Central memory CD8-positive, alpha-beta T cell (primary cell): ENCODE measurements at regions not wholly inside any gene's neighbourhood (a gene's known extent, or its start where the extent isn't known, plus 50 kb on each side); places are given as distances from the start of the nearest gene placed in this dataset.
"Not testable (repeated sequence)": the region's sequence is repeated elsewhere in the genome, so short reads cannot be mapped to it uniquely, and the experiment has no call there.

Source experiments
- ATAC-seq: fragments of 150-1000 bp; cut with Tn5 transposase; replicated peaks from 2 replicates; pipeline ENCODE4 v1.10.0; 2022; ENCODE audit warnings: mild to moderate bottlenecking, moderate FRiP score, moderate number of reproducible peaks; ENCODE audit not compliant: poor library complexity, severe bottlenecking; ENCODE audit errors: extremely low read depth
- DNase-seq, 2 donors: peaks; one replicate each; pipeline ENCODE4 v3.0.0; 2021; ENCODE audit warnings: low spot score in 2 of 2
- H3K27ac Mint-ChIP-seq: one replicate; pipeline ENCODE4 v1.8.0; 2022; ENCODE audit warnings: low read depth, mild to moderate bottlenecking, moderate library complexity, mixed read lengths
- H3K27me3 Mint-ChIP-seq: one replicate; pipeline ENCODE4 v1.8.0; 2022; ENCODE audit warnings: mixed read lengths
- H3K36me3 Mint-ChIP-seq: one replicate; pipeline ENCODE4 v1.8.0; 2022; ENCODE audit warnings: mild to moderate bottlenecking, moderate library complexity, mixed read lengths; ENCODE audit not compliant: insufficient read depth
- H3K4me1 Mint-ChIP-seq: one replicate; pipeline ENCODE4 v1.8.0; 2022; ENCODE audit warnings: mixed read lengths
- H3K4me3 Mint-ChIP-seq: one replicate; pipeline ENCODE4 v1.8.0; 2022; ENCODE audit warnings: mild to moderate bottlenecking, moderate library complexity, mixed read lengths
- H3K9me3 Mint-ChIP-seq: one replicate; pipeline ENCODE4 v1.8.0; 2022; ENCODE audit warnings: mixed read lengths

DNA sequence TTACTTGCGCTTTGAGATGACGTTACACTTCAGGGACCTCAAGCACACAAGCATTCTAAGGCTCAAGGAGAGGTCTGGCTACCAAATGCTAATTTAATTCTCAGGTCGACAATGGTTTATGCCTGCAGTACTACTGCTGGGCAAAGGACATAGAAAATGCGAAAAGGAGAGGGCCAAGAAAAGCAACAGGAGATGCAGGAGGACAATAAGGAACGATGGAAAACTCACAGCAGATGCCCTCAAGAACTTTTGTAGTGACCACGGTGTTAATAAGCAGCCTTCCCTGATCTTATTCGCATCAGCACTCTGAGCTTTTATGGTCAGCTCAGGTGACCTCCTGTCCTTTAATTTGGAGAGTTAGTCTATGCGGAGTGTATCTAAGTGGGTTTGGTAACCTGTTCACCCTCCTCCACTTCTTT is 146.3 kb downstream of the GPR85 start:
- peaks cover 10% of the 10 kb centered on the region for H3K36me3 Mint-ChIP-seq
- H3K9me3 Mint-ChIP-seq: no peaks in the 10 kb centered on the region
- peak overlapping the region; percentile 85 for H3K27ac Mint-ChIP-seq
- ATAC-seq: no peak
- H3K4me3 Mint-ChIP-seq: peak overlapping the region; percentile 85
- peaks cover 31% of the 10 kb centered on the region for H3K4me1 Mint-ChIP-seq
- H3K27me3 Mint-ChIP-seq: peaks cover 5% of the 10 kb centered on the region
- DNase-seq: no peak

- H3K36me3 Mint-ChIP-seq: peaks cover 10% of the 10 kb centered on the region
Measured at GRCh38 chr7:112939574-112940313, 146.9 kb downstream of the GPR85 start.

GRCh38 chr7:112938863-112939573 is 147.6 kb downstream of the GPR85 start:
- peaks cover 10% of the 10 kb centered on the region for H3K36me3 Mint-ChIP-seq
- H3K4me1 Mint-ChIP-seq: peaks cover 43% of the 10 kb centered on the region
- DNase-seq (peak in 1 of 2 donors; percentile 14), ATAC-seq (peak; percentile 9)
- H3K4me3 Mint-ChIP-seq: peak overlapping the region; percentile 85
- H3K27me3 Mint-ChIP-seq: no peaks in the 10 kb centered on the region
- H3K9me3 Mint-ChIP-seq: no peaks in the 10 kb centered on the region
- H3K27ac Mint-ChIP-seq: peak overlapping the region; percentile 85

More at GRCh38 chr7:112939574-112940313, 146.9 kb downstream of the GPR85 start:
- Mint-ChIP-seq H3K4me1 (peaks cover 37% of the 10 kb centered on the region), H3K9me3 (no peaks in the 10 kb centered on the region), H3K27ac (peak overlapping the region; percentile 85), H3K27me3 (no peaks in the 10 kb centered on the region), H3K4me3 (peak overlapping the region; percentile 85)
- peak; percentile 97 to 98 for DNase-seq
- peak; percentile 97 for ATAC-seq

DNA sequence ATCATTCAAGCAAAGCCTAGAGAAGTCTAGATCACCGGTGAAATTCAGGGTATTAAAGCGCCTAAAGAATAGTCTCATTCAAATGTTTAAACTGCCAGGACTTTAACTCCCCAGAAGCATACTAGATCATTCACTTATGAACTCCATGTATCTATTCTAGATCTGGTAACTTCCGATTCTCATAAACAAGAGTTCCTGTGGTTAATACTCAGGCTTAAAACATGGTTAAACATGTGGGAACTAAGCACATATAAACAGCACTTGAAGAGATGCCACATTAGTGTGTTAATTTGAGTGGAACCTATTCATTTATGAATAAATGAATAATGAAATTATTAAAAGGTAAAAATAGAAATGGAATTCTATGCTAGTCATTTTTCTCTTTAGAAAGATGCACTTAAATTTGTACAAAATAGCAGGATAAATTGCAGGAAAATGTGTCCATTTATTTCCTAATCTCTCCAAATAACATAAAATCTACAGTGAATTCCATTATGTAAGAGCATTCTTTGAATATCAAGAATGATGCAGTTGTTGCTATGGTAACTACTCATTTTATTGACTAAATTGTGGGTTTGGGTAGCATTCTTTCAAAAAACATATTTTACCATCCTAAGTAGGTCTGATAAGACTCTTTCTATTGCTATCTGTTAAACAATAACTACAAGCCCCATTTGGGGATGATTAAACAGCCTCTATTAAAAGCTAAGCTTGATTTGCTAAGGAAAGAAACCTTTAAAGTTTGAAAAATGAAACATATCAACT is 147.6 kb upstream of the TMEM168 start:
- DNase-seq: no peak
- Mint-ChIP-seq H3K4me3 (peak overlapping the region; percentile 85), H3K27ac (no peak overlapping the region), H3K9me3 (no peaks in the 10 kb centered on the region), H3K4me1 (peaks cover 44% of the 10 kb centered on the region), H3K27me3 (no peaks in the 10 kb centered on the region), H3K36me3 (peaks cover 10% of the 10 kb centered on the region)
- no peak for ATAC-seq

DNA sequence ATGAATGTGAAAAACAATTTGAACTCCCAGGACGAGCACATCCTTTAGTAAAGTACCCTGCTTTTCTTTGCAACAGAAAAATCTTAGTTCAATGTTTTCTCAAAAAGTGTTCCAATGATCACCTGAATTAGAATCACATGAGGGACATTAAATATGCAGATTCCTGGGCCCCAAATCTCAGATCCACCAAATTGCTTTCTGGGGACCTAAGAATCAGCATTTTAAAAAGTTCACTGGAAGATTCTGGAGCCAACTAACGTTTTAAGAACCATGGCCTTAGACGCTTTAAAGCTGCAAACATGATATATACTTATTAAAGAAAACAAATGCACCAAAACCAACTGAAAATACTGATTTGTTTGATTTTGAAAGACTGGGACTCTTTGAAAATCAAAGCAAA is 143.4 kb upstream of the TMEM168 start:
- DNase-seq: no peak

DNA sequence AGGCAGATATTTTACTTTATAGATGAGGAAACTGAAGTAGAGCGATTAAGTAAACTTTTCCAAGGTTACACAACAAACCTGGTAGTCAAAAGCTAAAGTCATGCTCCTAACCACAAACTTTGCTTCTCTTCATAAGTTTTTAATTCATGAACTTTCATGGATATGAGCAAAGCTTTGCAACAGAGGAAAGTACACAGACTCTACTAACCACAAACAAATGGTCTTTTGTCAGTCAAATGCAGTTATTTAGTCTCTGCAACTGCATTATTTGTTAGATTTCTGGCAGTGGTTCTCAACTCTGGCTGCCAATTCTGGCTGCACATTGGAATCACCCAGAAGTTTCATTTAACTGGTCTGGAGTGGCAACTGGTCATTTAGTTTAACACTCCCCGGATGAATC is 140.6 kb upstream of the TMEM168 start:
- Mint-ChIP-seq H3K27me3 (no peaks in the 10 kb centered on the region), H3K4me3 (no peak overlapping the region), H3K9me3 (no peaks in the 10 kb centered on the region), H3K27ac (no peak overlapping the region), H3K4me1 (peaks cover 36% of the 10 kb centered on the region), H3K36me3 (peaks cover 1% of the 10 kb centered on the region)
- DNase-seq: no peak
- no peak for ATAC-seq

More for the DNA sequence above, 143.4 kb upstream of the TMEM168 start:
- no peak overlapping the region for H3K4me3 Mint-ChIP-seq
- no peak overlapping the region for H3K27ac Mint-ChIP-seq
- ATAC-seq: no peak
- H3K36me3 Mint-ChIP-seq: peaks cover 1% of the 10 kb centered on the region
- no peaks in the 10 kb centered on the region for H3K27me3 Mint-ChIP-seq
- no peaks in the 10 kb centered on the region for H3K9me3 Mint-ChIP-seq
- peaks cover 45% of the 10 kb centered on the region for H3K4me1 Mint-ChIP-seq

DNA sequence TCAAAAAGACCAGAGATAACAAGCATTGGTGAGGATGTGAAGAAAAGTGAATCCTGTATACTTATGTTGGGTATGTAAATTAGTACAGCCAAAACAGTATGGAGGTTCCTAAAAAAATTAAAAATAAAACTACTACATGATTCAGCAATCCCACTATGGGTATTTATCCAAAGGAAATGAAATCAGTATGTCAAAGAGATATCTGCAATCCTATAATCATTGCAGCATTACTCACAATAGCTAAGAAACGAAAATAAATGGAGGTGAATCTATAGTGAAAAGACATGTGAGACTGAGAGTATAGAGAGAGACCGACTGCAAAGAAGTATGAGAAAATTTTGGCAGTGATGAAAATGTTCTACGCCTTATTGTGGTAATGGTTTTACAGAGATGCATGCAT is 139.2 kb upstream of the TMEM168 start:
- Mint-ChIP-seq H3K27ac (no peak overlapping the region), H3K9me3 (no peaks in the 10 kb centered on the region), H3K36me3 (no peaks in the 10 kb centered on the region), H3K4me3 (no peak overlapping the region), H3K27me3 (no peaks in the 10 kb centered on the region), H3K4me1 (peaks cover 31% of the 10 kb centered on the region)
- ATAC-seq (no peak), DNase-seq (no peak)

- H3K27me3 Mint-ChIP-seq: no peaks in the 10 kb centered on the region
- H3K9me3 Mint-ChIP-seq: no peaks in the 10 kb centered on the region
- H3K4me1 Mint-ChIP-seq: peaks cover 22% of the 10 kb centered on the region
- ATAC-seq (no peak), DNase-seq (no peak)
- no peaks in the 10 kb centered on the region for H3K36me3 Mint-ChIP-seq
- H3K27ac Mint-ChIP-seq: peak overlapping the region; percentile 51
- H3K4me3 Mint-ChIP-seq: no peak overlapping the region
Measured at GRCh38 chr7:112926018-112926417, 135.8 kb upstream of the TMEM168 start.

DNA sequence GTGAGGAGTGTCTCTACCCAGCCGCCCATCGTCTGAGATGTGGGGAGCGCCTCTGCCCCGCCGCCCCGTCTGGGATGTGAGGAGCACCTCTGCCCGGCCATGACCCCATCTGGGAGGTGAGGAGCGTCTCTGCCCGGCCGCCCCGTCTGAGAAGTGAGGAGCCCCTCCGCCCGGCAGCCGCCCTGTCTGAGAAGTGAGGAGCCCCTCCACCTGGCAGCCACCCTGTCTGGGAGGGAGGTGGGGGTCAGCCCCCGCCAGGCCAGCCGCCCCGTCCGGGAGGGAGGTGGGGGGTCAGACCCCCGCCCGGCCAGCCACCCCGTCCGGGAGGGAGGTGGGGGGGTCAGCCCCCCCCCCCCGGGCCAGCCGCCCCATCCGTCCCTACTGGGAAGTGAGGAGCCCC is 132.4 kb upstream of the TMEM168 start:
- not testable (repeated sequence) for DNase-seq, H3K27ac Mint-ChIP-seq, H3K36me3 Mint-ChIP-seq, ATAC-seq, H3K9me3 Mint-ChIP-seq, H3K4me3 Mint-ChIP-seq, H3K27me3 Mint-ChIP-seq
- peaks cover 13% of the 10 kb centered on the region for H3K4me1 Mint-ChIP-seq

GRCh38 chr7:112916431-112916830 is 126.2 kb upstream of the TMEM168 start:
- H3K4me3 Mint-ChIP-seq, ATAC-seq, H3K9me3 Mint-ChIP-seq, H3K36me3 Mint-ChIP-seq, H3K27ac Mint-ChIP-seq, H3K27me3 Mint-ChIP-seq, DNase-seq: not testable (repeated sequence)
- peaks cover 17% of the 10 kb centered on the region for H3K4me1 Mint-ChIP-seq

GRCh38 chr7:112908086-112908485 is 117.9 kb upstream of the TMEM168 start:
- Mint-ChIP-seq H3K36me3 (peaks cover 4% of the 10 kb centered on the region), H3K4me3 (no peak overlapping the region), H3K4me1 (peaks cover 8% of the 10 kb centered on the region), H3K27me3 (no peaks in the 10 kb centered on the region), H3K27ac (no peak overlapping the region), H3K9me3 (peaks cover 13% of the 10 kb centered on the region)
- DNase-seq: no peak
- ATAC-seq: no peak

DNA sequence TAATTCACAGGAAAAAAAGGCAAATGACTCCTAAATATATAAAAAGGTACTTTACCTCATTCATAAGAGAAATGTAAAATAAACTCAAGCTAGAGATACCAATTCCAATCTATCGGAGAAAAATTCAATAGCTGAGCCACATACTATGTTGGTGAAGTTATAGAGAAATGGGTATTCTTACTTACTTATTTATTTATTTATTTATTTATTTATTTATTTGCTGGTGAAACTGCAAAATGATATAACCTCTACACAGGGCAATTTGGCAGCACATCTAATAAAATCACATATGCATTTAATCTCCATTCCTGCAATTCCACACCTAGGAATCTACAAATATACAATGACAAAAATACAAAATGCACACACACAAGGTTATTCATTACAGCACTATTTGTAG is 117.5 kb upstream of the TMEM168 start:
- Mint-ChIP-seq H3K4me1 (peaks cover 6% of the 10 kb centered on the region), H3K27me3 (no peaks in the 10 kb centered on the region), H3K36me3 (peaks cover 3% of the 10 kb centered on the region), H3K27ac (no peak overlapping the region), H3K4me3 (no peak overlapping the region), H3K9me3 (peaks cover 13% of the 10 kb centered on the region)
- ATAC-seq (no peak), DNase-seq (no peak)
